Nephron progenitor cell (in vitro differentiated cells): ENCODE measurements at regions not wholly inside any gene's neighbourhood (a gene's known extent, or its start where the extent isn't known, plus 50 kb on each side); places are given as distances from the start of the nearest gene placed in this dataset.

ENCODE experiments used
- DNase-seq: peaks from one replicate; pipeline ENCODE4 v3.0.0; 2021
- H3K27ac Mint-ChIP-seq: 2 replicates; pipeline ENCODE4 v1.8.0; 2021; ENCODE audit warnings: mild to moderate bottlenecking, moderate library complexity, mixed read lengths
- H3K27me3 Mint-ChIP-seq: 2 replicates; pipeline ENCODE4 v1.8.0; 2021; ENCODE audit warnings: mild to moderate bottlenecking, low read depth, mixed read lengths; ENCODE audit not compliant: poor library complexity
- H3K36me3 Mint-ChIP-seq: 2 replicates; pipeline ENCODE4 v1.8.0; 2021; ENCODE audit warnings: low read depth, mixed read lengths
- H3K4me1 Mint-ChIP-seq: 2 replicates; pipeline ENCODE4 v1.8.0; 2021; ENCODE audit warnings: mixed read lengths
- H3K4me3 Mint-ChIP-seq: 2 replicates; pipeline ENCODE4 v1.8.0; 2021; ENCODE audit warnings: mild to moderate bottlenecking, moderate library complexity, mixed read lengths
- H3K9me3 Mint-ChIP-seq: 2 replicates; pipeline ENCODE4 v1.8.0; 2021; ENCODE audit warnings: mild to moderate bottlenecking, moderate library complexity, mixed read lengths
- CTCF ChIP-seq: fragments of 200-600 bp; sonication (generic); IDR thresholded peaks from 2 replicates; pipeline ENCODE4 v1.5.0; 2021; ENCODE audit warnings: antibody characterized with exemption

- H3K27me3 Mint-ChIP-seq: peaks cover 3% of the 10 kb centered on the region
- H3K4me1 Mint-ChIP-seq: peaks cover 48% of the 10 kb centered on the region
- H3K9me3 Mint-ChIP-seq: no peaks in the 10 kb centered on the region
- H3K27ac Mint-ChIP-seq: peak overlapping the region; percentile 51
- H3K36me3 Mint-ChIP-seq: no peaks in the 10 kb centered on the region
- no peak for TF ChIP-seq CTCF
- H3K4me3 Mint-ChIP-seq: no peak overlapping the region
- DNase-seq: no peak
Observed at GRCh38 chr2:60285626-60286316, 267.7 kb downstream of the BCL11A start.

GRCh38 chr2:60283626-60284025 lies 269.8 kb downstream of the BCL11A start:
- no peak for DNase-seq
- Mint-ChIP-seq H3K27me3 (peaks cover 7% of the 10 kb centered on the region), H3K4me3 (no peak overlapping the region)

GRCh38 chr2:60282886-60283285 lies 270.6 kb downstream of the BCL11A start:
- Mint-ChIP-seq H3K27ac (no peak overlapping the region), H3K4me3 (no peak overlapping the region), H3K27me3 (peaks cover 7% of the 10 kb centered on the region), H3K4me1 (peaks cover 35% of the 10 kb centered on the region), H3K9me3 (no peaks in the 10 kb centered on the region), H3K36me3 (no peaks in the 10 kb centered on the region)
- DNase-seq: no peak
- no peak for TF ChIP-seq CTCF

More at GRCh38 chr2:60283626-60284025, 269.8 kb downstream of the BCL11A start:
- Mint-ChIP-seq H3K27ac (no peak overlapping the region), H3K4me1 (peaks cover 30% of the 10 kb centered on the region), H3K9me3 (no peaks in the 10 kb centered on the region), H3K36me3 (no peaks in the 10 kb centered on the region)
- TF ChIP-seq CTCF: no peak

- Mint-ChIP-seq H3K4me3 (no peak overlapping the region), H3K27me3 (peaks cover 7% of the 10 kb centered on the region), H3K27ac (no peak overlapping the region), H3K9me3 (peaks cover under 1% of the 10 kb centered on the region), H3K4me1 (peaks cover 37% of the 10 kb centered on the region), H3K36me3 (no peaks in the 10 kb centered on the region)
- no peak for TF ChIP-seq CTCF
- no peak for DNase-seq
Observed at GRCh38 chr2:60281730-60282129, 271.7 kb downstream of the BCL11A start.

- Mint-ChIP-seq H3K4me1 (peaks cover 23% of the 10 kb centered on the region), H3K27me3 (peaks cover 10% of the 10 kb centered on the region), H3K9me3 (peaks cover 16% of the 10 kb centered on the region), H3K36me3 (no peaks in the 10 kb centered on the region), H3K27ac (no peak overlapping the region), H3K4me3 (no peak overlapping the region)
- TF ChIP-seq CTCF: no peak
- no peak for DNase-seq
Observed at GRCh38 chr2:60280238-60280637, 273.2 kb downstream of the BCL11A start.

GRCh38 chr2:60278906-60279305 lies 274.5 kb downstream of the BCL11A start:
- no peak overlapping the region for H3K27ac Mint-ChIP-seq
- peaks cover 28% of the 10 kb centered on the region for H3K9me3 Mint-ChIP-seq
- peaks cover 5% of the 10 kb centered on the region for H3K36me3 Mint-ChIP-seq
- peaks cover 10% of the 10 kb centered on the region for H3K27me3 Mint-ChIP-seq
- DNase-seq: no peak
- H3K4me1 Mint-ChIP-seq: peaks cover 15% of the 10 kb centered on the region
- no peak for TF ChIP-seq CTCF
- no peak overlapping the region for H3K4me3 Mint-ChIP-seq
